GM18867 (cell line): ENCODE measurements at regions not wholly inside any gene's neighbourhood (a gene's known extent, or its start where the extent isn't known, plus 50 kb on each side); places are given as distances from the start of the nearest gene placed in this dataset.
"Not testable (repeated sequence)": the region's sequence is repeated elsewhere in the genome, so short reads cannot be mapped to it uniquely, and the experiment has no call there.

Experiments used
- ATAC-seq: cut with Tn5 transposase; IDR thresholded peaks from one replicate; pipeline ENCODE4 v1.9.1; 2021; ENCODE audit warnings: mild to moderate bottlenecking, moderate library complexity; ENCODE audit not compliant: unreplicated experiment

DNA sequence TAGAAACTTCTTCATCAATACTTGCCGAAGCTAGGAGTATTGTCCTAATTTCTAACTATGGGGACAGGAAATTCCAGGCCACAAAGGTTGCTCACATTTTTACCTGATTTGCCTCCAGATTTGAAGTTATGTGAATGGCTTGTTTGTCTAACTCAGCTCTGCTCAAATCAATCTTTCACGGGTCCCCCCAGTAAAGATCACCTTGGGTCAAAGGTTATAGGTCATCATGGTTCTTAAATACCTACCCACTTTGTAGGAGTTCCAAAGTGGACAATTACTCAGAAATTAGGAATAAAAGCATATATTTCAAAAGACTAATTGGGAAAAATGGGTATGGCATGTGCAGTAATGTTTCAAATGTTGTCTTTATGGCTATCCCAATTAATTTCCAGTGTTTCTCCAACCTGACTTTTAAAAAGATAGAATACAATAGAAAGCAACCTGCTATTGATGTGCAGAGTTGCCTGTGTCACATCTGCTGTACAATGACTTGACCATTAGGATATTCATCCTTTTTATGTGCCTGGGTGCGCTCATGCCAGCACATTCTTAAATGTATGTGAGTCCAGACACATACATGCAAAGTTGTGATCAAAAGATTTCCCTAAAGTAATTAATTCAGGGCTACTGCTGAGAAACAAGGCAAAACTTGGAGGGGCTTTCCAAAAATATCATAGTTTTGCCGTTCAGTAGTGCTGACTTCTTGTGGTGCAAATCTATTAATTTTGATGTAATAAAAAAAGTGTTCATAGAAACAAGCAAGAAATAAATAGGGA is 126.1 kb downstream of the MYCN start:
- ATAC-seq, result no peak

DNA sequence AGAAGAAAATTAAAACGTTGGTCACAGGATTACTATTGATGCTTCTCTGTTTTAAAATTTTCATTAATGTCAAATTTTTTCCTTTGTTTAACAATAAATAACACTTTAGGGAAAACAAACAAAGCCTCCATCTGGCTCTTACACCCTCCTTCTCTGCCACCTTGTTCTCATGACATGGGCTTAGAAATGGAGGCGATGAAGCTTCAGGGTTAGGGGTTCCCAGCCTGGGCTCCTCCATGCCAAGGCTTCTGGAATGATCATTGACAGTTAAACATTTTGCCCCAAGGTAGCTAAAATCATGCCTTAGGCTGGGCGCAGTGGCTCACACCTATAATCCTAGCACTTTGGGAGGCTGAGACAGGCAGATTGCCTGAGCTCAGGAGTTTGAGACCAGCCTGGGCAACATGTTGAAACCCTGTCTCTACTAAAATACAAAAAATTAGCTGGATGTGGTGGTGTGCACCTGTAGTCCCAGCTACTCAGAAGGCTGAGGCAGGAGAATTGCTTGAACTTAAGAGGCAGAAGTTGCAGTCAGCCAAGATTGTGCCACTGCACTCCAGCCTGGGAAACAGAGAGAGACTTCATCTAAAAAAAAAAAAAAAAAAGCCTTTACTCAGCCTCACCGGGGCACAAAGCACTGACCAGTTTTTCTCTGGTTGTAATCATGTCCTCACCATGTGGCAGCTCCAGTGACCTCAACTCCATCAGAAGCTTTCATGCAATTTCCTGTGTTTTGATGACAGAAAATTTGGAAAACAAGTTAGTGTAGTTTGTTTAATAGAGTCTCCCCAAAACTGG is 125.1 kb downstream of the MYCN start:
- ATAC-seq, result not testable (repeated sequence)

DNA sequence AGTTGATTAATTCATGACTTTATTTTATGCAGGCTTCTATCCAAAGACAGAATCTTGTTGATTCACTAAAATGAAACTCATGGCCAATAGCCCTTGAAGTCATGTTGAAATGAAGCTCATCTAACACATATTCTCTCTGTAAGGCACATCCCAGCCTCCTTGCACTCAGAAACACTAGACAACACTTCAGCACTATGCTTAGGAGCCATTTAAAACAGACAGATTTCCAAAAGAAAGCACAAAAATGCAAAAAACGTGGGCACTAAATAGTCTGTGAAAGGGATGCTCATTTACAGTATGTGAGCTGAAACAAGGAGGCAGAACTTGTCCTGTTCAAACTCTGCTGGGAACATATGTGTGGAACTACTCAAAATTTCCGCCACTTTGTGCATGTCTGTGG is 124.4 kb downstream of the MYCN start:
- no peak for ATAC-seq

DNA sequence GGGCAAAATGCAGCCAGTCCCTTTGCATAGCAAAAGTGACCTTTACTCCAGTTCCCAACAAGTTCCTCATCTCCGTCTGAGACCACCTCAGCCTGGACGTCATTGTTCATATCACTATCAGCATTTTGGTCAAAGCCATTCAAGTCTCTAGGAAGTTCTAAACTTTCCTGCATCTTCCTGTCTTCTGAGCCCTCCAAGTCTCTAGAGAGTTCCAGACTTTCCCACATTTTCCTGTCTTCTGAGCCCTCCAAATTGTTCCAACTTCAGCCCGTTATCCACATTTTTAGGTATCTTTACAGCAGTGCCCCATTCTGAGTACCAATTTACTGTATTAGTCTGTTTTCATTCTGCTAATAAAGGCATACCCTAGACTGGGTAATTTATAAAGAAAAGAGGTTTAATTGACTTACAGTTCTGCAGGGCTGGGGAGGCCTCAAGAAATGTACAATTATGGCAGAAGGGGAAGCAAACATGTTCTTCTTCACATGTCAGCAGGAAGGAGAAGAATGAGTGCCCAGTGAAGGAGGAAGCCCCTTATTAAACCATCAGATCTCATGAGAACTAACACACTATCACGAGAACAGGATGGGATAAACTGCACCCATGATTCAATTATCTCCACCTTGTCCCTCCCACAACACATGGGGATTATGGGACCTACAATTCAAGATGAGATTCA is 123.7 kb downstream of the MYCN start:
- ATAC-seq, result no peak

DNA sequence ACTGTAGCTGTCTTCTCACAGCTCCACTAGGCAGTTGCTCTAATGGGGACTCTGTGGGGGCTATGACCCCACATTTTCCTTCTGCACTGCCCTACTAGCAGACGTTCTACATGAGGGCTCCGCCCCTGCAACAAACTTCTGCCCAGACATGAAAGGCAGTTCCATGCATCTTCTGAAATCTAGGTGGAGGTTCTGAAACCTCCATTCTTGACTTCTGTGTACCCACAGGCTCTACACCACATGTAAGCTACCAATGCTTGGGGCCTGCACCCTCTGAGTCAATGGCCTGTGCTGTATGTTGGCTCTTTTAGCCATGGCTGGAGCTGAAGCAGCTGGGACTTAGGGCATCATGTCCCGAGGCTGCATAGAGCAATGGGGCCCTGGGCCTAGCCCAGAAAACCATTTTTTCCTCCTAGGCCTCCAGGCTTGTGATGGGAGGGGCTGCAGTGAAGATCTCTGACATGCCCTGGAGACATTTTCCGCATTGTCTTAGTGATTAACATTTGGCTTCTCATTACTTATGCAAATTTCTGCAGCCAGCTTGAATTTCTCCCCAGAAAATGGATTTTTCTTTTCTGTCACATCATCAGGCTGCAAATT is 123.0 kb downstream of the MYCN start:
- ATAC-seq, result no peak

DNA sequence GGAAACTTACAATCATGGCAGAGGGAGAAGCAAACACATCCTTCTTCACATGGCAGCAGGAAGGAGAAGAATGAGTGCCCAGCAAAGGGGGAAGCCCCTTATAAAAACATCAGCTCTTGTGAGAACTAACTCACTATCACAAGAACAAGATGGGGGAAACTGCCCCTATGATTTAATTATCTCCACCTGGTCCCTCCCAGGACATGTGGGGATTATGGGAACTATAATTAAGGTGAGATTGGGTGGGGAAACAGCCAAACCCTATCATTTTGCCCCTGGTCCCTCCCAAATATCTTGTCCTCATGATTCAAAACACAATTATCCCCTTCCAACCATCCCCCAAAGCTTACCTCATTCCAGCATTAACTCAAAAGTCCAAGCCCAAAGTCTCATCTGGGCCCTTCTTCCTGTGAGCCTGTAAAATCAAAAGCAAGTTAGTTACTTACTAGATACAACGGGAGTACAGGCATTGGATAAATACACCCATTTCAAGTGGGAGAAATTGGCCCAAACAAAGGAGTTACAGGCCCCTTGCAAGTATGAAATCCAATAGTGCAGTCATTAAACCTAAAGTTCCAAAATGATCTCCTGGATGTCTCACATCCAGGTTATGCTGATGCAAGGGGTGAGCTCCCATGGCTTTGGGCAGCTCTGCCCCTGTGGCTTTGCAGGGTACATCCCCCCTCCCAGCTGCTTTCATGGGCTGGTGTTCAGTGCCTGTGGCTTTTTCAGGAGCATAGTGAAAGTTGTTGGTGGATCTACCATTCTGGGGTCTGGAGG is 122.3 kb downstream of the MYCN start:
- no peak for ATAC-seq

DNA sequence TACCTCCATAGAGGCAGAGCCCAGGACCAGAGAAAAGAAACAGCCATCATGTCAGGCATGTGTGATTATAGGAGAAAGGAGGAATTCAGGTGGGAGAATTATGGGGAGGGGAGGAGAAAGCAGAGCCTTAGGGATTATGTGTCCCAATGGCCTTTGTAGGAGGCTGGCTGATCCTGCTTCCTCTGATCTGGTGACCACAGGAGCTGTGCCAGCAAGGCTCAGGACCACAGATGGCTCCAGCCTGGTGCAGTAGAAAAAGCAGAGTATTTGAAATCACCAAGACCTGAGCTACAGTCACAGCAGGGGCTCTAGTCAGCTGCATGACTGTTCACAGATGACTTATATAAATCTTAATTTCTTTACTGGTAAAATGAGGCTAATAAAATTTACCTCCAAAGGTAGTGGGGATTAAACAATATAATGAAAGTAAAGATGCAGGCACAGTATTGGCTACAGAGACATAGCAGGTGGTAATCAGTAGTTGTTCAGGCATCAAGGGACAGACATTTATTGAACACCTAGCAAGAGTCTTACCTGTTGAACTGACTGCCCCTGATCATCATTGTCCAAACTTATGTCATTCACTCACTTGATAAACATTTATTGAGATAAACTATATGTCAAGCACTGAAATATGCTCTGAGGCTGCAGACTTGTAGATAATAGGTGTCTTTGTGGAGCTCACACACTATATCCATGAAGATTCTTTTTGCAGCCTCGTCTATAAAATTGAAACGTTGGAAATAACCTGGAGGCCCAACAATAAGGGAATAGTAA is 121.3 kb downstream of the MYCN start:
- ATAC-seq, result no peak

DNA sequence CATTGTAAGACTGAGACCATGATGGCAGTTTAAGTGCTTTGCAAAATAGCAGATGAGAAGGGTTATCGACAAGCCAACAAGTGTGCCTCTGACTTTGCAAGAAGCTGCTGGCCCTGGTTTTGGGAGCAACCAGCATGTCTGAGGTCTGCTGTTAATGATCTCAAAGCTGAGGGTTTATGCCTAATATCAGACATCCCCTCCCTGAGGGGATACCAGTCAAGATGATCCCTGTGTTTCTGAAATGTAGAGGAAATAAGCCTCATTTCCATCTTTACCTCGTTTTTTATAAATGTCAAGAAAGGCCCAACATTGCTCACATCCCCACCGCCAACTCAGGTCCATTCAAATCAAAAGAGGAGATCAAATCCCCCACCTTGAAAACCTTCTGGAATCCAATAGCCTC is 120.6 kb downstream of the MYCN start:
- no peak for ATAC-seq

DNA sequence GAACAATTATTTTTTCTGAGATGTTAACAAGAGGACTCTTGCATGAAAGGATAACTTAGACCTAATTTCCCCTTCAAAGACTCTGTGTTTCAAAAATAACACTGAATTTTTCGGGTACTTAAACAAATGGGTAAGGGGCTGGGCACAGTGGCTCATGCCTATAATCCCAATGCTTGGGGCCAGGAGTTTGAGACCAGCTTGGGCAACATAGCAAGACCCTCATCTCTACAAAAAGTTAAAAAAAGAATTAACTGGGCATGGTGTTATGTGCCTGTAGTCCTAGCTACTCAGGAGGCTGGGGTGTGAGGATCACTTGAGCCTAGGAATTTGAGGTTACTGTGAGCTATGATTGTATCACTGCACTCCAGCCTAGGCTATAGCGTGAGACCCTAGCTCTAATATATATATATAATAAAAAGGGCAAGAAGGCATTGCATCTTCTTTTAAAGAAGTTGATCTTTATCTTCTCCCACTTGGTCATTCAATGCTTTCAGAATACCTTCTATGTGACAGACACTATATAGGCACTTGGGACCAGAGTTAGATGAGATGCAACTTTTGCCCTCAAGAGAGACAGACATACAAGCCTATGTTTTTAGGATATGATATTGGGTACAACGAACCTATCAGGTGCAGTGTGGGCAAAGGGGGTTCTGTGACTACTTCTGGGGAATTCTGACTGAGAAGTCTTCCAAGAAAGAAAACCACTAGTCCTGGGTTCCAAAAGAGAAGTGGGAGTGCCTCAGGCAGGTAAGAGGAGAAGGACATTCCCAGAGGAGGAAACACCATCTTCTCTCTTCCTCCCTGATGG is 120.0 kb downstream of the MYCN start:
- ATAC-seq, result no peak

DNA sequence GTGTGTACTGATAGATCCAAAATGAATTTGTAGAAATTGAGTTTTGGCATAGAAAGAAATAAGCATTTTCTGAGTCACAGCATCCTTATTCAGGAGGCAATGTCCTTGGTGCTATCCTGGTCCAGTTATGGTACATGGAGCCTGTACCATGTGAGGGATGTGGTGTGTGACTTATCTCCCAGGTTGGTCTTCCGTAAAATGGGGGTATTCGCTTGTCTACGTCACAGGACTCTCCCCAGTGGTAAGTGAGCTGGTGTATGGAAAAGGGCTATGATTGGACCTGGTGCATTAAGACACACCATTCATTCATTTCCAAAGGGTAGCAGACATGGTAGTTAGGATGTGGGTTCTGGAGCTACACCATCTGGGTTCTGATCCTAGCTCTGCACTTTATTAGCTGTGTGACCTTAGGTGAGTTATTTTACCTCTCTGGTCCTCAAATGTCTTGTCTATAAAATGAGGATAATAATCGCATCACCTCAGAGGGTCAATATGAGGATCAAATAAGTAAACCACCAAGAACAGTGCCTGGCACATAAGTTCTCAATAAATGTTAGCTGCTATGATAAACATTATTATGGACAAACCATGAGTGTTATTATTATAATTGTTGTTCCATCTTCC is 119.2 kb downstream of the MYCN start:
- no peak for ATAC-seq

DNA sequence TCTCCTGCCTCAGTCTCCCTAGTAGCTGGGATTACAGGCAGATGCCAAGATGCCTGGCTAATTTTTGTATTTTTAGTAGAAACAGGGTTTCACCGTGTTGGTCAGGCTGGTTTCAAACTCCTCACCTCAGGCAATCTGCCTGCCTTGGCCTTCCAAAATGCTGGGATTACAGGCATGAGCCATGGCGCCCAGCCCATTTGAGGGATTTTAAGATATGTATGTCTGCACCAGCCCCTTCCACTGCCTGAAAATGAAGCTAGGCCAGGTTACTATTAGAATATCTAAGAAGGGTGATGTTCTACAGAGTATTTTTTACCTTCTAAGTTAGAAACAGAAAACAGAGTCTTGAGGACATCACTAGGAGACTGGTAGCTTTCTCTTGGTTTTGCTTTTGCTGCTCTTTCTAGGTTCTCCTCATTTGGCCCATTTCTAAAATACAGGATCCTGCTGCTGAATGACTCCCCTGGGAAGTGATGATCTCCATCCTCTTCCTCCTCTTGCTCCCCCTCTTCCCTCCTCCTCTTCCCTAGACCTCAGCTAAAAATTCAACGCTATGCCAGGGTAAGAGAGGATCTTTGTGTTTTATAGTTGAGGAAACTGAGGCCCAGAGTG is 118.5 kb downstream of the MYCN start:
- no peak for ATAC-seq

DNA sequence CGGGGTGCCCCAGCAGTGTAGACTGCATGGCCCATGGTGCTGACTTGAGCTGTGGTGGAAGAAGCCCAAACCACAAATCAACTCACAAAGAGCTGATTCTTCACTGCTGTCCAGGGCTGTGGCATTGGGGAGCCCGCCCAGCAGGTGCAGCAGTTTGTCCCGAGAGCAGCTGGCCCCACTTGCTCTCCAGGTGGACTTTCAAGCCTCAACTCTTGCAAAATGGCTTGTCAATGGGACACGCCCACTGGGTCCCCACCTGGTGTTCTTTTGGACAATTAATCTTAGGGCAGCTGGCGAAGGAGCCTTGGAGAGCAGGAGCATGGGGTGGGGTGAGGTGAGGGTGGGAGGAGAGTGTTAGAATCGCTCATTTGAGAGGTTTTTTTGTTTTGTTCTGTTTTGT is 117.9 kb downstream of the MYCN start:
- no peak for ATAC-seq

DNA sequence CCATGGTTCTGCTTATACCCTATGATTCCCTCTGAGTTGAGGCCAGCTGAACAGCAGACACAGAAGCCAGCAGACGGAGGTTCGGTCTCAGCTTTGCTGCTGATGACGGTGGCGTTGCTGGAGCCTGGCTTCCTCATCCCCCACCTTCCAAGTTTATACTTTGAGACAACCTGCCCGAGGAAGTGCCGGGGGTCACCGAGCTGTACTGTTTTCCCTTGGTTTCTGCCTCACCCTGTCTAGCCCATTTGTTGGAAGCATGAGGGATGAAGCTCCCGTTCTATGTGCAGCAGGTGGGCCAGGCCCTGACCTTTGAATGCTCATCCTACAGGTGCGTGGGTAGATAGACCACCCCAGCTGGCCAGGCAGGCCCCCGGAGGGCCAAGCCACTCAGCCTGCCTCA is 117.3 kb downstream of the MYCN start:
- ATAC-seq, result no peak

DNA sequence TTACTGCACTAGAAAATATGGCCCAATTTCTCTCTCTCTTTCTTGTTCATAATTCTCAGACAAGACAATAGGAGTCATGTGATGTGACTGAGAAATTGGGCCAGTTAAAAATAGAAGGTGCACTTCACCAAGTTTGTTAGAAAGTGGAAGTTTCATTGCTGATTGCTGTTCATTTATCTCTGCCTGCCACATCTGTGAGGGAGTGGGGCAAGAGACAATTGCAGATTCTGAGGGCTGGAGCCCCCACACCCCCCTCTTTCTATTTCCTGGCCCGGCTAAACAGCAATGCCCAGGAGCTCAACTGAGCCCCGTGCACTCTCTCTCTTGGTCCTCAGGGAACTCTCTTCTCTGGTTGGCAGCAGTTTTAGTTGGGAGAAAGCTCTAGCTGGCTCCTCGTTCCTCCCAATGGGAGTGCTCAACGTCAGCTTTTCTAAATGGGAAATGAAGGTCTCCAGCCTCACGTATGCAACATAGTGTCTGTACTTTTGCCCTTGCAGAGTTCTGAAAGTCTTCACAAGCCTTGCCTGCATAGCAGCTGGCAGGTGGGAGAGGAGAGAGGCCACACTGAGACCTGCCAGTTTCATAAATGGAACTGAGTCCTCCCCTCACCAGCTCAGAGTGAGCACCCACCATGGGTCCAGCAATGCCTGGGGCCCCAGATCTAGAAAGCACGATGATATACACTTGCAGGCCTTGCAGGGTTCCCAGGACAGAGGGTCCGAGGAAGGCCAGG is 115.7 kb downstream of the MYCN start:
- ATAC-seq, result peak; percentile 88

DNA sequence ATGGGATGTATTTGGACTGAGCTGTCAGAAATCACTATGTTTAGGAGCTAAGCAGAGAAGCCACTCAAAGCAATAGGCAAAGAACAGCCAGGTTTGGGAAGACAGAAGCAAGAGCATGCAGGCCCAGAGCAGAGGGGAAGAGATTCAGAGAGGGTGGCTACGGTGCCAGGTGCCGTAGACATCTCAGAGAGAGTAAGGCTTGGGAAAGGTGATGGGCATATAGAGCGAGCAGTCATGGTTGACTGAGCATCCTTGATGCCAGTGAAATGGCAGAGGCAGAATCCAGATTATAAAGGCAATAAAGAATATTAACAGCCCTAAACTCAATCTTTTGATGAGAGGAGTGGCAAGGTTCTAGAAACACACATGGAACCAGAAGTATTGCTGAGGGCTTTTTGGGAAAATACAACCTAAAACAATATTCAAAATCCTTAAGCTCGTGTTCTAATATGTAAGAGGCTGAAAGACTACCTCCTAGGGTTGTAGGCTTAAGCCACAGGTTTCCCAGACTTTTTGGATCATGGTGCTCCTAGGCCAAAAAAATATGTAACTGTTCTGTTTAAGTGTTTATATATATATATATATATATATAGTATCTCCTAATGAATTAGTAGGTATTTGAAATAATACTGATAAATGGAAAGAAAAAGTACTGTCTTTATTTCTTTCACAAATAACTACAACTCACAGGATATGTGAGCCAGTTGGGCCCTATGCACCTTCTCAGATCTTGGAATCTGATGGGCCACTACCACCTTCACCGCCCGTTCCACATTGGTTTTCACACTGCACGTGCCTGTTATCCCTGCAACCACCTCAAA is 113.3 kb downstream of the MYCN start:
- no peak for ATAC-seq

DNA sequence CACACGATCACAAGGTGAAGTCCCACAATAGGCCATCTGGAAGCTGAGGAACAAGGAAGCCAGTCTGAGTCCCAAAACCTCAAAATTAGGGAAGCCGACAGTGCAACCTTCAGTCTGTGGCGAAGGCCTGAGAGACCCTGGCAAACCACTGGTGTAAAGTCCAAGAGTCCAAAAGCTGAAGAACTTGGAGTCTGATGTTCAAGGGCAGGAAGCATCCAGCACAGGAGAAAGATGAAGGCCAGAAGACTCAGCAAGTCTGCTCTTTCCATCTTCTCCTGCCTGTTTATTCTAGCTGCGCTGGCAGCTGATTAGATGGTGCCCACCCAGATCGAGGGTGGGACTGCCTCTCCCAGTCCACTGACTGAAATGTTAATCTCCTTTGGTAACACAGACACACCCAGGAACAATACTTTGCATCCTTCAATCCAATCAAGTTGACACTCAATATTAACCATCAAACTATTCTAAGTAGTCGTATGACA is 112.3 kb downstream of the MYCN start:
- not testable (repeated sequence) for ATAC-seq
